ENCODE measurements at regions not wholly inside any gene's neighbourhood (a gene's known extent, or its start where the extent isn't known, plus 50 kb on each side); places are given as distances from the start of the nearest gene placed in this dataset.

- Mint-ChIP-seq H3K27ac (no peak overlapping the region), H3K9me3 (no peaks in the 10 kb centered on the region), H3K4me1 (peaks cover 10% of the 10 kb centered on the region), H3K36me3 (no peaks in the 10 kb centered on the region), H3K27me3 (peaks cover 24% of the 10 kb centered on the region), H3K4me3 (no peak overlapping the region)
- no peak for DNase-seq
- POLR2A ChIA-PET: no interaction called here
- no peak for ATAC-seq (ENCODE audit: low read depth)
These were observed 66.4 kb upstream of the GUCY1A1 start for GRCh38 chr4:155600244-155600643.

GRCh38 chr4:155599596-155599995 is 67.1 kb upstream of the GUCY1A1 start:
- peaks cover 10% of the 10 kb centered on the region for H3K4me1 Mint-ChIP-seq
- no peak for ATAC-seq (ENCODE audit: low read depth)
- no peaks in the 10 kb centered on the region for H3K36me3 Mint-ChIP-seq
- H3K4me3 Mint-ChIP-seq: no peak overlapping the region
- H3K9me3 Mint-ChIP-seq: no peaks in the 10 kb centered on the region
- peaks cover 24% of the 10 kb centered on the region for H3K27me3 Mint-ChIP-seq
- DNase-seq: no peak
- no peak overlapping the region for H3K27ac Mint-ChIP-seq
- POLR2A ChIA-PET: no interaction called here

GRCh38 chr4:155599085-155599484 is 67.6 kb upstream of the GUCY1A1 start:
- Mint-ChIP-seq H3K27me3 (peaks cover 23% of the 10 kb centered on the region), H3K9me3 (no peaks in the 10 kb centered on the region), H3K27ac (no peak overlapping the region), H3K4me3 (no peak overlapping the region), H3K4me1 (peaks cover 10% of the 10 kb centered on the region), H3K36me3 (no peaks in the 10 kb centered on the region)
- ATAC-seq (ENCODE audit: low read depth): no peak
- DNase-seq: no peak
- POLR2A ChIA-PET: no interaction called here

- H3K27ac Mint-ChIP-seq: no peak overlapping the region
- ATAC-seq (ENCODE audit: low read depth) (no peak), DNase-seq (no peak)
- H3K9me3 Mint-ChIP-seq: no peaks in the 10 kb centered on the region
- H3K27me3 Mint-ChIP-seq: peaks cover 28% of the 10 kb centered on the region
- no peaks in the 10 kb centered on the region for H3K36me3 Mint-ChIP-seq
- POLR2A ChIA-PET: no interaction called here
- peaks cover 5% of the 10 kb centered on the region for H3K4me1 Mint-ChIP-seq
- H3K4me3 Mint-ChIP-seq: no peak overlapping the region
These were observed 68.7 kb upstream of the GUCY1A1 start for GRCh38 chr4:155597933-155598451.

- POLR2A ChIA-PET: no interaction called here
These were observed 69.4 kb upstream of the GUCY1A1 start for GRCh38 chr4:155597281-155597680.

GRCh38 chr4:155593793-155594192 is 72.9 kb upstream of the GUCY1A1 start:
- no peak for DNase-seq
- peaks cover 2% of the 10 kb centered on the region for H3K9me3 Mint-ChIP-seq
- no peaks in the 10 kb centered on the region for H3K36me3 Mint-ChIP-seq
- H3K4me1 Mint-ChIP-seq: no peaks in the 10 kb centered on the region
- no peak overlapping the region for H3K27ac Mint-ChIP-seq
- POLR2A ChIA-PET: no interaction called here
- peaks cover 26% of the 10 kb centered on the region for H3K27me3 Mint-ChIP-seq
- ATAC-seq (ENCODE audit: low read depth): no peak
- H3K4me3 Mint-ChIP-seq: no peak overlapping the region

More at GRCh38 chr4:155597281-155597680, 69.4 kb upstream of the GUCY1A1 start:
- ATAC-seq (ENCODE audit: low read depth): no peak
- peaks cover 26% of the 10 kb centered on the region for H3K27me3 Mint-ChIP-seq
- no peak for DNase-seq
- H3K4me3 Mint-ChIP-seq: no peak overlapping the region
- H3K27ac Mint-ChIP-seq: no peak overlapping the region
- H3K36me3 Mint-ChIP-seq: no peaks in the 10 kb centered on the region
- H3K9me3 Mint-ChIP-seq: no peaks in the 10 kb centered on the region
- no peaks in the 10 kb centered on the region for H3K4me1 Mint-ChIP-seq

- DNase-seq: no peak
- POLR2A ChIA-PET: no interaction called here
- Mint-ChIP-seq H3K27ac (no peak overlapping the region), H3K4me3 (no peak overlapping the region), H3K4me1 (no peaks in the 10 kb centered on the region), H3K9me3 (peaks cover 2% of the 10 kb centered on the region), H3K27me3 (peaks cover 24% of the 10 kb centered on the region), H3K36me3 (no peaks in the 10 kb centered on the region)
- no peak for ATAC-seq (ENCODE audit: low read depth)
These were observed 73.7 kb upstream of the GUCY1A1 start for GRCh38 chr4:155592938-155593297.

GRCh38 chr4:155592179-155592937 is 74.3 kb upstream of the GUCY1A1 start:
- DNase-seq (no peak), ATAC-seq (ENCODE audit: low read depth) (no peak)
- Mint-ChIP-seq H3K36me3 (no peaks in the 10 kb centered on the region), H3K9me3 (peaks cover 2% of the 10 kb centered on the region), H3K4me1 (no peaks in the 10 kb centered on the region), H3K4me3 (no peak overlapping the region), H3K27me3 (peaks cover 18% of the 10 kb centered on the region), H3K27ac (no peak overlapping the region)
- POLR2A ChIA-PET: no interaction called here

- ATAC-seq (ENCODE audit: low read depth) (no peak), DNase-seq (no peak)
- Mint-ChIP-seq H3K4me3 (no peak overlapping the region), H3K9me3 (peaks cover 2% of the 10 kb centered on the region), H3K4me1 (no peaks in the 10 kb centered on the region), H3K36me3 (no peaks in the 10 kb centered on the region), H3K27ac (no peak overlapping the region), H3K27me3 (peaks cover 17% of the 10 kb centered on the region)
- POLR2A ChIA-PET: no interaction called here
These were observed 74.9 kb upstream of the GUCY1A1 start for GRCh38 chr4:155591738-155592143.

- ATAC-seq (ENCODE audit: low read depth): no peak
These were observed 75.7 kb upstream of the GUCY1A1 start for GRCh38 chr4:155590796-155591585.

GRCh38 chr4:155588437-155588836 is 78.2 kb upstream of the GUCY1A1 start:
- POLR2A ChIA-PET: no interaction called here
- Mint-ChIP-seq H3K9me3 (peaks cover 4% of the 10 kb centered on the region), H3K27ac (no peak overlapping the region), H3K4me1 (peaks cover 5% of the 10 kb centered on the region), H3K27me3 (peaks cover 6% of the 10 kb centered on the region), H3K4me3 (no peak overlapping the region), H3K36me3 (no peaks in the 10 kb centered on the region)
- DNase-seq (no peak), ATAC-seq (ENCODE audit: low read depth) (no peak)

More at GRCh38 chr4:155590796-155591585, 75.7 kb upstream of the GUCY1A1 start:
- POLR2A ChIA-PET: no interaction called here
- no peak for DNase-seq
- Mint-ChIP-seq H3K4me1 (peaks cover 2% of the 10 kb centered on the region), H3K9me3 (peaks cover 2% of the 10 kb centered on the region), H3K36me3 (no peaks in the 10 kb centered on the region), H3K27me3 (peaks cover 13% of the 10 kb centered on the region), H3K4me3 (no peak overlapping the region), H3K27ac (no peak overlapping the region)

- POLR2A ChIA-PET: no interaction called here
- H3K36me3 Mint-ChIP-seq: no peaks in the 10 kb centered on the region
- no peak for DNase-seq
- H3K27me3 Mint-ChIP-seq: peaks cover 5% of the 10 kb centered on the region
- H3K4me1 Mint-ChIP-seq: peaks cover 12% of the 10 kb centered on the region
- no peak overlapping the region for H3K4me3 Mint-ChIP-seq
- H3K9me3 Mint-ChIP-seq: peaks cover 4% of the 10 kb centered on the region
- H3K27ac Mint-ChIP-seq: no peak overlapping the region
- ATAC-seq (ENCODE audit: low read depth): no peak
These were observed 78.9 kb upstream of the GUCY1A1 start for GRCh38 chr4:155587766-155588165.

GRCh38 chr4:155582971-155583437 is 83.6 kb upstream of the GUCY1A1 start:
- peaks cover 12% of the 10 kb centered on the region for H3K4me1 Mint-ChIP-seq
- H3K27ac Mint-ChIP-seq: peak overlapping the region; percentile 70
- H3K4me3 Mint-ChIP-seq: peak overlapping the region; percentile 44
- no peaks in the 10 kb centered on the region for H3K36me3 Mint-ChIP-seq
- peaks cover 2% of the 10 kb centered on the region for H3K27me3 Mint-ChIP-seq
- POLR2A ChIA-PET: no interaction called here
- H3K9me3 Mint-ChIP-seq: peaks cover 2% of the 10 kb centered on the region
- ATAC-seq (ENCODE audit: low read depth) (peak; percentile 89), DNase-seq (no peak)

GRCh38 chr4:155582041-155582440 is 84.6 kb upstream of the GUCY1A1 start:
- DNase-seq (no peak), ATAC-seq (ENCODE audit: low read depth) (no peak)
- Mint-ChIP-seq H3K27ac (no peak overlapping the region), H3K27me3 (peaks cover 2% of the 10 kb centered on the region), H3K9me3 (peaks cover 2% of the 10 kb centered on the region), H3K36me3 (no peaks in the 10 kb centered on the region), H3K4me1 (peaks cover 12% of the 10 kb centered on the region), H3K4me3 (no peak overlapping the region)
- POLR2A ChIA-PET: no interaction called here
